A549 (cell line): ENCODE measurements at regions not wholly inside any gene's neighbourhood (a gene's known extent, or its start where the extent isn't known, plus 50 kb on each side); places are given as distances from the start of the nearest gene placed in this dataset.

Experiments
- ATAC-seq, 2 experiments: fragments of 200-7000 bp in 1 of 2; fragments of >200 bp in 1 of 2; cut with Nextera tagmentation in 1 of 2; cut with Tn5 transposase in 1 of 2; 3 replicates each; pipeline versions ENCODE4 v1.8.0 to v1.9.1; 2018 to 2020; ENCODE audit warnings: mild to moderate bottlenecking in 1 of 2, moderate library complexity in 1 of 2
- CTCF ChIA-PET: fragments of 300-600 bp; sonication (Branson Sonifier 250); formaldehyde crosslinking; extraction: SDS; loops from one replicate; lab custom pipeline; 2021; ENCODE audit warnings: antibody characterized with exemption, inconsistent platforms; lab: Yijun Ruan, JAX
- POLR2A ChIA-PET: fragments of 350-600 bp; formaldehyde crosslinking; extraction: SDS; loops from one replicate; lab custom pipeline; 2021; ENCODE audit warnings: antibody characterized with exemption, inconsistent platforms; lab: Yijun Ruan, JAX
- DNase-seq, 2 experiments: peaks; one replicate each; pipeline versions ENCODE4 v3.0.0 to v3.0.0-alpha.2; 2011 to 2016; ENCODE audit warnings: low read depth in 1 of 2, low spot score in 1 of 2
- FAIRE-seq: peaks from 2 replicates; lab custom pipeline; 2011; peaks lifted over from hg19 to GRCh38; lab: Jason Lieb, UNC
- H3K27ac ChIP-seq, 2 experiments: fragments of >200 bp; sonication (Bioruptor Twin); formaldehyde crosslinking; 3 replicates each; pipeline ENCODE4 v1.5.1; 2016 to 2017
- H3K4me1 ChIP-seq: fragments of >200 bp; sonication (Bioruptor Twin); formaldehyde crosslinking; 3 replicates; pipeline ENCODE4 v1.6.1; 2016
- H3K4me2 ChIP-seq: fragments of >200 bp; sonication (Bioruptor Twin); formaldehyde crosslinking; 3 replicates; pipeline ENCODE4 v1.6.1; 2016
- H3K4me3 ChIP-seq: fragments of >200 bp; sonication (Bioruptor Twin); formaldehyde crosslinking; 3 replicates; pipeline ENCODE4 v1.5.1; 2016
- H3K9me3 ChIP-seq: fragments of >200 bp; sonication (Bioruptor Twin); formaldehyde crosslinking; 3 replicates; pipeline ENCODE4 v1.6.1; 2016
- BHLHE40 ChIP-seq: IDR thresholded peaks from 2 replicates; pipeline ENCODE4 v1.6.1; 2012; ENCODE audit warnings: low read depth, low read length, inconsistent platforms
- CHD4 ChIP-seq: fragments of 200-600 bp; sonication (generic); IDR thresholded peaks from 2 replicates; pipeline ENCODE4 v1.6.1; 2016; ENCODE audit warnings: antibody characterized with exemption, mild to moderate bottlenecking, borderline replicate concordance
- EHMT2 ChIP-seq: fragments of 200-600 bp; sonication (generic); IDR thresholded peaks from 2 replicates; pipeline ENCODE4 v1.6.1; 2016; ENCODE audit warnings: antibody characterized with exemption, low read depth, mild to moderate bottlenecking, moderate library complexity
- EP300 ChIP-seq, 2 experiments: fragments of >200 bp; sonication (Bioruptor Twin); formaldehyde crosslinking; IDR thresholded peaks; 2 replicates in 1 of 2; 3 replicates in 1 of 2; pipeline ENCODE4 v1.6.1; 2016 to 2017
- ESRRA ChIP-seq: fragments of 150-350 bp; IDR thresholded peaks from 2 replicates; pipeline ENCODE4 v1.6.1; 2014; ENCODE audit warnings: mild to moderate bottlenecking, low read length, borderline replicate concordance
- HMGXB4 ChIP-seq: fragments of 250-450 bp; sonication (Bioruptor Pico); IDR thresholded peaks from 2 replicates; pipeline ENCODE4 v1.5.0; 2021; ENCODE audit warnings: mild to moderate bottlenecking, moderate library complexity, borderline replicate concordance
- HOXB13 ChIP-seq: fragments of 250-450 bp; sonication (Bioruptor Pico); IDR thresholded peaks from 2 replicates; pipeline ENCODE4 v1.5.0; 2020; ENCODE audit warnings: low read depth, mild to moderate bottlenecking, moderate library complexity
- JUN ChIP-seq, 2 experiments: fragments of >200 bp; sonication (Bioruptor Twin); formaldehyde crosslinking; IDR thresholded peaks; 2 replicates in 1 of 2; 3 replicates in 1 of 2; pipeline ENCODE4 v1.6.1; 2016 to 2017
- KDM1A ChIP-seq: fragments of 200-600 bp; sonication (generic); IDR thresholded peaks from 2 replicates; pipeline ENCODE4 v1.6.1; 2016; ENCODE audit warnings: low read depth, mild to moderate bottlenecking
- KDM5A ChIP-seq: fragments of 200-600 bp; sonication (generic); IDR thresholded peaks from 2 replicates; pipeline ENCODE4 v1.6.1; 2016; ENCODE audit warnings: antibody characterized with exemption, mild to moderate bottlenecking
- NFE2L2 ChIP-seq: fragments of 150-350 bp; conservative IDR thresholded peaks from 2 replicates; pipeline ENCODE4 v1.6.1; 2014; ENCODE audit warnings: low read length
- NR3C1 ChIP-seq: fragments of >200 bp; sonication (Bioruptor Twin); formaldehyde crosslinking; IDR thresholded peaks from 3 replicates; pipeline ENCODE4 v1.6.1; 2017
- PHF8 ChIP-seq: fragments of 200-600 bp; sonication (generic); IDR thresholded peaks from 2 replicates; pipeline ENCODE4 v1.6.1; 2016; ENCODE audit warnings: low read depth, mild to moderate bottlenecking, antibody characterized with exemption, moderate library complexity, borderline replicate concordance
- RCOR1 ChIP-seq: fragments of 150-350 bp; IDR thresholded peaks from 2 replicates; pipeline ENCODE4 v1.6.1; 2014; ENCODE audit warnings: antibody characterized with exemption, low read length, low read depth
- RFX5 ChIP-seq: fragments of 450-650 bp; IDR thresholded peaks from 2 replicates; pipeline ENCODE4 v1.7.1; 2014; ENCODE audit warnings: antibody characterized with exemption, mild to moderate bottlenecking, moderate library complexity
- SREBF2 ChIP-seq: fragments of 450-650 bp; IDR thresholded peaks from 2 replicates; pipeline ENCODE4 v1.6.1; 2014; ENCODE audit warnings: mild to moderate bottlenecking, moderate library complexity
- TP53 ChIP-seq: fragments of 250-450 bp; sonication (Bioruptor Pico); IDR thresholded peaks from 2 replicates; pipeline ENCODE4 v1.5.0; 2021; ENCODE audit warnings: mild to moderate bottlenecking, moderate library complexity
- ZNF302 ChIP-seq: fragments of 250-450 bp; sonication (Bioruptor Pico); IDR thresholded peaks from 2 replicates; pipeline ENCODE4 v1.9.0; 2021; ENCODE audit warnings: inconsistent platforms, mild to moderate bottlenecking, moderate library complexity
- WGBS: methylation state at CpG from one replicate; pipeline ENCODE4 v1.1.6; 2017; ENCODE audit errors: missing lambda C conversion rate; 5-methylcytosine and 5-hydroxymethylcytosine counted together
- TF ChIP-seq, protein P1 (sequence below): IDR thresholded peaks from 2 replicates; pipeline ENCODE4 v1.6.1; 2012; ENCODE audit warnings: low read depth, borderline replicate concordance
- TF ChIP-seq, protein P2 (sequence below): fragments of 250-450 bp; sonication (Bioruptor Pico); IDR thresholded peaks from 2 replicates; pipeline ENCODE4 v1.5.0; 2020; ENCODE audit warnings: low read depth, mild to moderate bottlenecking, moderate library complexity

DNA sequence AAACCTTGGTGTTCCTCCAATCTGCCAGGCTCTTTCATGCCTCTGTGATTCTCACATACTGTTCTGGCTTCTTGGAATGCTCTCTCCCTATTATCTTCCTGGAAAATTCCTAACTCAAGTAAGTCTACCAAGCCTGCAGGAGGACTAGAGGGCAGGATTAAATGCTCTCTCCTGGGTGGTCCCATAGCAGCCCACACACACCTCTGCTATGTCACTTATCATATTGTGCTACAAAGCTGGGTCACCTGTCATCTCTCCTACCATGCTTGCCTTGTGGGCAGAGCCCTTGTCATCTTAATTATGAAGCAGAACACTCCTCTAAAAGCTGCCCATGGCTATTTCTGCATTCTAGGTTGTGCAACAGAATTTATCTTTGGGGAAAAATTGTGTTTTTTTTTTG, 344.5 kb upstream of the NOCT start (continued):
- no peak for TF ChIP-seq NFE2L2
- TF ChIP-seq ZNF302 (CRISPR knock-in tag) = no peak

GRCh38 chr4:138670681-138671080, 344.9 kb upstream of the NOCT start:
- ATAC-seq (no peak), FAIRE-seq (no peak), DNase-seq (no peak)
- ChIA-PET POLR2A (no interaction called here), CTCF (no interaction called here)
- TF ChIP-seq ESRRA = no peak
- no peak for TF ChIP-seq NR3C1
- TF ChIP-seq JUN (IDR thresholded peaks at IDR 0.05) = no peak
- TF ChIP-seq EP300 (IDR thresholded peaks at IDR 0.05) = no peak
- Histone ChIP-seq H3K4me1 (no peaks in the 10 kb centered on the region), H3K4me3 (no peak overlapping the region), H3K9me3 (no peaks in the 10 kb centered on the region), H3K27ac (no peak overlapping the region), H3K4me2 (no peak overlapping the region)
- 53% methylated on average over 5 of the region's 5 CpGs for WGBS

GRCh38 chr4:138669479-138670315, 345.9 kb upstream of the NOCT start:
- TF ChIP-seq TP53 (CRISPR knock-in tag) (no peak), RCOR1 (no peak), HOXB13 (no peak), ZNF302 (CRISPR knock-in tag) (no peak), JUN (IDR thresholded peaks at IDR 0.05) (no peak), CHD4 (no peak), PHF8 (no peak), KDM1A (no peak), SREBF2 (no peak), NFE2L2 (no peak), RFX5 (no peak), EHMT2 (no peak), BHLHE40 (no peak), HMGXB4 (CRISPR knock-in tag) (no peak), KDM5A (no peak)
- TF ChIP-seq, protein P1, sequence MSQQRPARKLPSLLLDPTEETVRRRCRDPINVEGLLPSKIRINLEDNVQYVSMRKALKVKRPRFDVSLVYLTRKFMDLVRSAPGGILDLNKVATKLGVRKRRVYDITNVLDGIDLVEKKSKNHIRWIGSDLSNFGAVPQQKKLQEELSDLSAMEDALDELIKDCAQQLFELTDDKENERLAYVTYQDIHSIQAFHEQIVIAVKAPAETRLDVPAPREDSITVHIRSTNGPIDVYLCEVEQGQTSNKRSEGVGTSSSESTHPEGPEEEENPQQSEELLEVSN = no peak
- TF ChIP-seq, protein P2, sequence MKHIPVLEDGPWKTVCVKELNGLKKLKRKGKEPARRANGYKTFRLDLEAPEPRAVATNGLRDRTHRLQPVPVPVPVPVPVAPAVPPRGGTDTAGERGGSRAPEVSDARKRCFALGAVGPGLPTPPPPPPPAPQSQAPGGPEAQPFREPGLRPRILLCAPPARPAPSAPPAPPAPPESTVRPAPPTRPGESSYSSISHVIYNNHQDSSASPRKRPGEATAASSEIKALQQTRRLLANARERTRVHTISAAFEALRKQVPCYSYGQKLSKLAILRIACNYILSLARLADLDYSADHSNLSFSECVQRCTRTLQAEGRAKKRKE (CRISPR knock-in tag) = no peak
- WGBS = 83% methylated on average over 6 of the region's 6 CpGs
- ChIA-PET POLR2A (no interaction called here), CTCF (interaction anchor here (1.2 to 1.5 kb wide), 2 partner anchors 9 to 11 kb away, joined by 4 to 9 read pairs; no protein-coding TSS in a partner anchor)
- H3K4me1 ChIP-seq = no peaks in the 10 kb centered on the region
- FAIRE-seq (no peak), DNase-seq (no peak), ATAC-seq (no peak)
- H3K9me3 ChIP-seq = no peaks in the 10 kb centered on the region
- H3K4me3 ChIP-seq = no peak overlapping the region
- no peak overlapping the region for H3K27ac ChIP-seq
- H3K4me2 ChIP-seq = no peak overlapping the region
